ENCODE measurements at regions not wholly inside any gene's neighbourhood (a gene's known extent, or its start where the extent isn't known, plus 50 kb on each side); places are given as distances from the start of the nearest gene placed in this dataset.

- no peaks in the 10 kb centered on the region for H3K4me1 ChIP-seq
- H3K36me3 ChIP-seq, result no peaks in the 10 kb centered on the region
- no peak for DNase-seq
- no peak overlapping the region for H3K4me3 ChIP-seq (replicated peaks in 1 of 3)
- H3K9me3 ChIP-seq, result no peaks in the 10 kb centered on the region
- no peak for TF ChIP-seq POLR2A (IDR thresholded peaks at IDR 0.05)
- TF ChIP-seq CTCF (IDR thresholded peaks at IDR 0.05), result no peak
- no peak overlapping the region for H3K27ac ChIP-seq
- intact Hi-C loops (cut with DNase I), result no loop called here
- no peaks in the 10 kb centered on the region for H3K27me3 ChIP-seq
These were observed 180.8 kb downstream of the PLPPR4 start for GRCh38 chr1:99445071-99445470.

DNA sequence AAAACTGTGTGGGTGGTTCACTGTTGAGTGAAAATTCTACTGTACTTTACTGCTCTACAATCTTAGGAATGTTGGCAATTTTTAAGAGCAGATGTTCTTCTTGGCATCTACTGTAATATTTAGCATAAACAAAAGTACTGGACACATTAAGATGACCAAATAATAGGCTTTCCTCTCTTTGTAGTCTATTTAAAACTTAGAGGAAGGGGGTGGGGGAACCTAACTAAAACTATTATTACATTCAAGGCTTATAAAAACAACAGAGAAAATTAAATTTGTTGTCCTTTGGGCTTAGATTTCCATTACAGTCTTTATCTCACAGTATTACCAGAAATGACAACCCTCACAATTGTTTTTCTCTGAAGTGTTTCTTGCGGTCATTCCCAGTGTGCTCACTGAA, 181.2 kb downstream of the PLPPR4 start:
- TF ChIP-seq POLR2A (IDR thresholded peaks at IDR 0.05), result no peak
- no peak for TF ChIP-seq CTCF (IDR thresholded peaks at IDR 0.05)
- 70 to 71% methylated on average over 1 of the region's 1 CpG for WGBS, 2 donors
- no peaks in the 10 kb centered on the region for H3K27me3 ChIP-seq
- no peak for DNase-seq
- intact Hi-C loops (cut with DNase I), result no loop called here
- H3K9me3 ChIP-seq, result no peaks in the 10 kb centered on the region
- no peaks in the 10 kb centered on the region for H3K36me3 ChIP-seq
- H3K27ac ChIP-seq, result no peak overlapping the region
- H3K4me3 ChIP-seq (replicated peaks in 1 of 3), result no peak overlapping the region
- H3K4me1 ChIP-seq, result no peaks in the 10 kb centered on the region

GRCh38 chr1:99447721-99448120, 183.4 kb downstream of the PLPPR4 start:
- intact Hi-C loops (cut with DNase I), result no loop called here
- Histone ChIP-seq H3K4me1 (no peaks in the 10 kb centered on the region), H3K36me3 (no peaks in the 10 kb centered on the region), H3K27me3 (no peaks in the 10 kb centered on the region), H3K4me3 (replicated peaks in 1 of 3) (no peak overlapping the region), H3K27ac (no peak overlapping the region), H3K9me3 (no peaks in the 10 kb centered on the region)
- no peak for TF ChIP-seq CTCF (IDR thresholded peaks at IDR 0.05)
- no peak for TF ChIP-seq POLR2A (IDR thresholded peaks at IDR 0.05)
- DNase-seq, result no peak

- Histone ChIP-seq H3K36me3 (no peaks in the 10 kb centered on the region), H3K4me1 (peaks cover 4 to 6% of the 10 kb centered on the region in 2 donors), H3K27ac (no peak overlapping the region), H3K9me3 (no peaks in the 10 kb centered on the region), H3K27me3 (no peaks in the 10 kb centered on the region), H3K4me3 (replicated peaks in 1 of 3) (no peak overlapping the region)
- no peak for TF ChIP-seq POLR2A (IDR thresholded peaks at IDR 0.05)
- TF ChIP-seq CTCF (IDR thresholded peaks at IDR 0.05), result no peak
- 75 to 91% methylated on average over 3 of the region's 3 CpGs for WGBS, 2 donors
- DNase-seq, result no peak
- intact Hi-C loops (cut with DNase I), result no loop called here
These were observed 190.2 kb upstream of the PALMD start for GRCh38 chr1:99455760-99456159.

- no peak overlapping the region for H3K27ac ChIP-seq
- no peaks in the 10 kb centered on the region for H3K36me3 ChIP-seq
- 52 to 57% methylated on average over 5 of the region's 5 CpGs for WGBS, 2 donors
- no peaks in the 10 kb centered on the region for H3K27me3 ChIP-seq
- no peaks in the 10 kb centered on the region for H3K9me3 ChIP-seq
- intact Hi-C loops (cut with DNase I), result no loop called here
- H3K4me3 ChIP-seq (replicated peaks in 1 of 3), result no peak overlapping the region
- H3K4me1 ChIP-seq, result peaks cover 4 to 6% of the 10 kb centered on the region in 2 donors
- TF ChIP-seq CTCF (IDR thresholded peaks at IDR 0.05), result no peak
- no peak for TF ChIP-seq POLR2A (IDR thresholded peaks at IDR 0.05)
- DNase-seq, result peak in 1 of 2 donors; percentile 18
These were observed 189.4 kb upstream of the PALMD start for GRCh38 chr1:99456536-99456935.

Measured in thyroid gland (tissue), 4 donors.